ENCODE measurements at regions not wholly inside any gene's neighbourhood (a gene's known extent, or its start where the extent isn't known, plus 50 kb on each side); places are given as distances from the start of the nearest gene placed in this dataset.

- DNase-seq (ENCODE audit: low spot score): no peak
Observed at GRCh38 chr9:91024841-91025240, 223.2 kb downstream of the SYK start.

- DNase-seq (ENCODE audit: low spot score): no peak
Observed at GRCh38 chr9:91025856-91026255, 224.2 kb downstream of the SYK start.

- no peak for DNase-seq (ENCODE audit: low spot score)
Observed at GRCh38 chr9:91026266-91026665, 224.6 kb downstream of the SYK start.

- no peak for DNase-seq (ENCODE audit: low spot score)
Observed at GRCh38 chr9:91027005-91027404, 225.4 kb downstream of the SYK start.

- no peak for DNase-seq (ENCODE audit: low spot score)
Observed at GRCh38 chr9:91028166-91028827, 226.7 kb downstream of the SYK start.

GRCh38 chr9:91029650-91030361 is 228.2 kb downstream of the SYK start:
- no peak for DNase-seq (ENCODE audit: low spot score)

GRCh38 chr9:91032121-91032531 is 230.5 kb downstream of the SYK start:
- no peak for DNase-seq (ENCODE audit: low spot score)

GRCh38 chr9:91033270-91033669 is 231.7 kb downstream of the SYK start:
- DNase-seq (ENCODE audit: low spot score): no peak

- DNase-seq (ENCODE audit: low spot score): no peak
Observed at GRCh38 chr9:91033797-91034196, 232.2 kb downstream of the SYK start.

GRCh38 chr9:91034521-91034920 is 232.9 kb downstream of the SYK start:
- DNase-seq (ENCODE audit: low spot score): no peak

GRCh38 chr9:91034976-91035824 is 233.6 kb downstream of the SYK start:
- DNase-seq (ENCODE audit: low spot score): no peak

- DNase-seq (ENCODE audit: low spot score): no peak
Observed at GRCh38 chr9:91035825-91036208, 234.2 kb downstream of the SYK start.

- no peak for DNase-seq (ENCODE audit: low spot score)
Observed at GRCh38 chr9:91036356-91036755, 234.7 kb downstream of the SYK start.

GRCh38 chr9:91036826-91037510 is 235.3 kb downstream of the SYK start:
- peak; percentile 92 for DNase-seq (ENCODE audit: low spot score)

- peak; percentile 85 for DNase-seq (ENCODE audit: low spot score)
Observed at GRCh38 chr9:91037511-91038482, 236.2 kb downstream of the SYK start.

- no peak for DNase-seq (ENCODE audit: low spot score)
Observed at GRCh38 chr9:91038483-91039124, 237.0 kb downstream of the SYK start.

- DNase-seq (ENCODE audit: low spot score): no peak
Observed at GRCh38 chr9:91039125-91039834, 237.7 kb downstream of the SYK start.

- DNase-seq (ENCODE audit: low spot score): no peak
Observed at GRCh38 chr9:91039835-91040140, 238.2 kb downstream of the SYK start.

- no peak for DNase-seq (ENCODE audit: low spot score)
Observed at GRCh38 chr9:91040371-91041215, 239.0 kb downstream of the SYK start.
